Keratinocyte (primary cell): ENCODE measurements at regions not wholly inside any gene's neighbourhood (a gene's known extent, or its start where the extent isn't known, plus 50 kb on each side); places are given as distances from the start of the nearest gene placed in this dataset.

Experiments
- EZH2 ChIP-seq: IDR thresholded peaks from one replicate; pipeline ENCODE4 v1.6.1; 2012; ENCODE audit warnings: inconsistent platforms, mild to moderate bottlenecking, low read length, moderate library complexity
- TF ChIP-seq, protein P1 (sequence below), 3 experiments: IDR thresholded peaks in 1 of 3; conservative IDR thresholded peaks in 1 of 3; optimal IDR thresholded peaks in 1 of 3; 2 replicates in 2 of 3; 3 replicates in 1 of 3; pipeline versions ENCODE3 to v1.5.1; 2011; ENCODE audit warnings: low read length in 3 of 3, mild to moderate bottlenecking in 3 of 3, moderate library complexity in 2 of 3, control low read depth in 1 of 3, inconsistent platforms in 1 of 3; ENCODE audit not compliant: insufficient read depth in 2 of 3; ENCODE audit errors: extremely low read depth in 1 of 3

DNA sequence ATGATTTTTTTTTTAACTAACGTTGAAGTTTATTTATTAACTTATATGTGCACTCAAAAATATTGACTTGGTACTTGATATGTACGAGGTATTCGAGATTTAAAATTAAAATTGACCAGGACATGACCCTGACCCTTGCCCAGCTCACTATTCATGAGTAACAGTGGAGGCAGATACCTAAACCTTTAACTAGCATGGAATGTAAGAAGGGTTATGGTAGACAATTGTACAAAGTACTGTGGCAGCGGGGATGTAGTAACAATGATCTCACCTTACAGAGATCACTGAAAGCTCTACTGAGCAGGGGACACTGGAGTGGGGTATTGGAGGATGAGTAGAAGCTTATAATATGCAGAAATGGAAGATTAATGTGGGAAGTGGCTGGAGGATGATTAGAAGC lies 60.8 kb downstream of the ADRA2A start:
- TF ChIP-seq, protein P1, sequence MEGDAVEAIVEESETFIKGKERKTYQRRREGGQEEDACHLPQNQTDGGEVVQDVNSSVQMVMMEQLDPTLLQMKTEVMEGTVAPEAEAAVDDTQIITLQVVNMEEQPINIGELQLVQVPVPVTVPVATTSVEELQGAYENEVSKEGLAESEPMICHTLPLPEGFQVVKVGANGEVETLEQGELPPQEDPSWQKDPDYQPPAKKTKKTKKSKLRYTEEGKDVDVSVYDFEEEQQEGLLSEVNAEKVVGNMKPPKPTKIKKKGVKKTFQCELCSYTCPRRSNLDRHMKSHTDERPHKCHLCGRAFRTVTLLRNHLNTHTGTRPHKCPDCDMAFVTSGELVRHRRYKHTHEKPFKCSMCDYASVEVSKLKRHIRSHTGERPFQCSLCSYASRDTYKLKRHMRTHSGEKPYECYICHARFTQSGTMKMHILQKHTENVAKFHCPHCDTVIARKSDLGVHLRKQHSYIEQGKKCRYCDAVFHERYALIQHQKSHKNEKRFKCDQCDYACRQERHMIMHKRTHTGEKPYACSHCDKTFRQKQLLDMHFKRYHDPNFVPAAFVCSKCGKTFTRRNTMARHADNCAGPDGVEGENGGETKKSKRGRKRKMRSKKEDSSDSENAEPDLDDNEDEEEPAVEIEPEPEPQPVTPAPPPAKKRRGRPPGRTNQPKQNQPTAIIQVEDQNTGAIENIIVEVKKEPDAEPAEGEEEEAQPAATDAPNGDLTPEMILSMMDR (optimal IDR thresholded peaks at IDR 0.05 in 1 of 3, IDR thresholded peaks at IDR 0.05 in 1 of 3, conservative IDR thresholded peaks at IDR 0.05 in 1 of 3; ENCODE audit: extremely low read depth in 1 of 3, insufficient read depth in 2 of 3, low read length in 3 of 3): no peak
- TF ChIP-seq EZH2: no peak
